ENCODE measurements at regions not wholly inside any gene's neighbourhood (a gene's known extent, or its start where the extent isn't known, plus 50 kb on each side); places are given as distances from the start of the nearest gene placed in this dataset.

- no peak for TF ChIP-seq CTCF (IDR thresholded peaks at IDR 0.05)
- no peak for TF ChIP-seq POLR2AphosphoS5 (IDR thresholded peaks at IDR 0.05)
- no peak for TF ChIP-seq POLR2A (IDR thresholded peaks at IDR 0.05)
Observed at GRCh38 chr3:6654670-6655069, 206.2 kb upstream of the GRM7 start.

All from prostate gland (tissue), 2 donors.